ENCODE measurements at regions not wholly inside any gene's neighbourhood (a gene's known extent, or its start where the extent isn't known, plus 50 kb on each side); places are given as distances from the start of the nearest gene placed in this dataset.

- TF ChIP-seq SMC3 (conservative IDR thresholded peaks at IDR 0.05; ENCODE audit: poor library complexity) = no peak
- no peak for TF ChIP-seq EZH2 (IDR thresholded peaks at IDR 0.05; ENCODE audit: borderline replicate concordance, insufficient read depth, low read length, poor library complexity, severe bottlenecking)
- TF ChIP-seq CTCF (IDR thresholded peaks at IDR 0.05; ENCODE audit: poor library complexity, severe bottlenecking) = no peak
- no peak for TF ChIP-seq RAD21 (conservative IDR thresholded peaks at IDR 0.05)
- no peak for TF ChIP-seq POLR2AphosphoS5 (IDR thresholded peaks at IDR 0.05)
- no peak for TF ChIP-seq EP300 (conservative IDR thresholded peaks at IDR 0.05; ENCODE audit: poor library complexity, severe bottlenecking)
- TF ChIP-seq TAF1 (IDR thresholded peaks at IDR 0.05; ENCODE audit: low read depth) = no peak
Observed at GRCh38 chr1:38239258-38239835, 192.8 kb upstream of the POU3F1 start.

All from neural cell (in vitro differentiated cells).